HCT116 (cell line): ENCODE measurements at regions not wholly inside any gene's neighbourhood (a gene's known extent, or its start where the extent isn't known, plus 50 kb on each side); places are given as distances from the start of the nearest gene placed in this dataset.

Source experiments
- ATAC-seq: fragments of 200-7000 bp; cut with Tn5 transposase; 2 replicates; pipeline ENCODE4 v1.9.1; 2020; ENCODE audit warnings: mild to moderate bottlenecking, moderate library complexity
- BruUV-seq: library from RNA; stranded (reverse); fragments of 400-500 nt; replicated peaks from 2 replicates; lab custom pipeline; 2021; lab: Mats Ljungman, UMichigan
- CTCF ChIA-PET: fragments of 300-600 bp; sonication (Branson Sonifier 250); formaldehyde crosslinking; loops from one replicate; lab custom pipeline; 2021; ENCODE audit warnings: antibody characterized with exemption; lab: Charles Lee
- POLR2A ChIA-PET: fragments of 300-600, 350-600 bp; sonication (Branson Sonifier 250); formaldehyde crosslinking; loops from one replicate; lab custom pipeline; 2021; ENCODE audit warnings: antibody characterized with exemption; lab: Charles Lee
- RAD21 ChIA-PET, 2 experiments: fragments of 300-600 bp; sonication (Branson Sonifier 250); formaldehyde crosslinking; loops; one replicate each; lab custom pipeline; 2023; ENCODE audit warnings: low total read pairs in 2 of 2; ENCODE audit not compliant: uncharacterized antibody in 2 of 2, unreplicated experiment in 2 of 2, low non-redundant PET in 1 of 2; lab: Charles Lee
- DNase-seq: peaks from one replicate; pipeline ENCODE4 v3.0.0-alpha.2; 2010; ENCODE audit warnings: low read depth, low spot score
- H2AFZ ChIP-seq: fragments of 200-600 bp; shearing (Covaris generic), sonication (generic); 2 replicates; pipeline ENCODE4 v1.6.1; 2017; ENCODE audit warnings: low read depth, mixed run types, mixed read lengths, antibody characterized with exemption, low read length; ENCODE audit not compliant: poor library complexity, severe bottlenecking
- H3K27ac ChIP-seq: 2 replicates; pipeline ENCODE4 v1.5.1; 2012; ENCODE audit warnings: low read depth, low read length
- H3K27me3 ChIP-seq: fragments of 200-600 bp; sonication (generic); 2 replicates; pipeline ENCODE4 v1.6.1; 2016; ENCODE audit warnings: mixed run types, low read length, mixed read lengths; ENCODE audit not compliant: insufficient read depth
- H3K36me3 ChIP-seq, 2 experiments: fragments of 200-500 bp in 1 of 2; fragments of 200-600 bp in 1 of 2; sonication (Bioruptor generic) in 1 of 2; sonication (generic) in 1 of 2; 2 replicates each; pipeline versions ENCODE4 v1.5.1 to v1.6.1; 2014 to 2016; ENCODE audit warnings: low read length in 2 of 2, inconsistent platforms in 1 of 2, mixed read lengths in 1 of 2, mixed run types in 1 of 2; ENCODE audit not compliant: insufficient read depth in 2 of 2, control insufficient read depth in 1 of 2
- H3K4me1 ChIP-seq, 2 experiments: fragments of 200-600 bp in 1 of 2; sonication (generic) in 1 of 2; 2 replicates each; pipeline versions ENCODE4 v1.5.1 to v1.6.1; 2012 to 2017; ENCODE audit warnings: low read length in 2 of 2, inconsistent platforms in 1 of 2, mild to moderate bottlenecking in 1 of 2, mixed read lengths in 1 of 2, mixed run types in 1 of 2, moderate library complexity in 1 of 2; ENCODE audit not compliant: insufficient read depth in 2 of 2, control insufficient read depth in 1 of 2
- H3K4me2 ChIP-seq: fragments of 200-600 bp; sonication (generic); 2 replicates; pipeline ENCODE4 v1.6.1; 2017; ENCODE audit warnings: mixed run types, low read length, mixed read lengths
- H3K4me3 ChIP-seq, 2 experiments: fragments of 200-600 bp in 1 of 2; sonication (generic) in 1 of 2; replicated peaks in 1 of 2; 2 replicates each; pipeline ENCODE4 v1.5.1; 2011 to 2016; ENCODE audit warnings: low read length in 2 of 2, control low read depth in 1 of 2, low read depth in 1 of 2, mild to moderate bottlenecking in 1 of 2, mixed read lengths in 1 of 2, mixed run types in 1 of 2
- H3K79me2 ChIP-seq: fragments of 200-600 bp; sonication (generic); 2 replicates; pipeline ENCODE4 v1.6.1; 2017; ENCODE audit warnings: mild to moderate bottlenecking, mixed run types, low read length, moderate library complexity, mixed read lengths; ENCODE audit not compliant: insufficient read depth
- H3K9ac ChIP-seq: fragments of 200-600 bp; sonication (generic); 2 replicates; pipeline ENCODE4 v1.6.1; 2016; ENCODE audit warnings: low read length, mixed read lengths
- H3K9me2 ChIP-seq: fragments of 200-600 bp; sonication (generic), shearing (Covaris generic); 2 replicates; pipeline ENCODE4 v1.6.1; 2017; ENCODE audit warnings: mixed run types, mild to moderate bottlenecking, moderate library complexity; ENCODE audit not compliant: insufficient read depth
- H3K9me3 ChIP-seq, 2 experiments: fragments of 200-500 bp in 1 of 2; fragments of 200-600 bp in 1 of 2; sonication (Bioruptor generic) in 1 of 2; sonication (generic) in 1 of 2; 2 replicates each; pipeline ENCODE4 v1.6.1; 2014 to 2017; ENCODE audit warnings: low read length in 2 of 2, mixed read lengths in 2 of 2, inconsistent platforms in 1 of 2, low read depth in 1 of 2, mild to moderate bottlenecking in 1 of 2, mixed run types in 1 of 2, moderate library complexity in 1 of 2; ENCODE audit not compliant: control insufficient read depth in 1 of 2, insufficient read depth in 1 of 2
- H4K20me1 ChIP-seq: fragments of 200-600 bp; sonication (generic), shearing (Covaris generic); 2 replicates; pipeline ENCODE4 v1.6.1; 2017; ENCODE audit warnings: mixed run types, mild to moderate bottlenecking, moderate library complexity; ENCODE audit not compliant: insufficient read depth
- CBX3 ChIP-seq: IDR thresholded peaks from 2 replicates; pipeline ENCODE4 v1.6.1; 2012; ENCODE audit warnings: low read depth
- POLR2A ChIP-seq: IDR thresholded peaks from 2 replicates; pipeline ENCODE4 v1.7.0; 2011; ENCODE audit warnings: borderline replicate concordance; ENCODE audit not compliant: insufficient read depth, insufficient read length; ENCODE audit errors: extremely low read depth
- RAD21 ChIP-seq: IDR thresholded peaks from 2 replicates; pipeline ENCODE4 v1.6.1; 2012; ENCODE audit warnings: low read depth, mild to moderate bottlenecking
- TCF7L2 ChIP-seq: IDR thresholded peaks from 2 replicates; pipeline ENCODE4 v1.7.0; 2011; ENCODE audit warnings: borderline replicate concordance, inconsistent platforms; ENCODE audit not compliant: insufficient read depth, insufficient read length; ENCODE audit errors: extremely low read depth
- intact Hi-C: fragments of 100-400 bp; cut with micrococcal nuclease; formaldehyde crosslinking; loops from 2 replicates; pipeline ENCODE4 v1.10.0; 2022

GRCh38 chr10:69723653-69724052 lies 78.1 kb upstream of the COL13A1 start:
- no peak overlapping the region for H2AFZ ChIP-seq
- RAD21 ChIA-PET: no interaction called here
- no peak for TF ChIP-seq POLR2A
- H3K4me3 ChIP-seq: no peak overlapping the region
- ATAC-seq: no peak
- peaks cover 0 to 8% of the 10 kb centered on the region in 2 experiments; a peak in 3 of 4 replicates for H3K4me1 ChIP-seq
- DNase-seq: no peak
- BruUV-seq: no TSS peak
- H3K27ac ChIP-seq: no peak overlapping the region
- no peak overlapping the region for H3K4me2 ChIP-seq
- H3K9ac ChIP-seq: no peak overlapping the region
- intact Hi-C loops: no loop called here
- H3K36me3 ChIP-seq: no peaks in the 10 kb centered on the region
- H3K79me2 ChIP-seq: no peaks in the 10 kb centered on the region
- H3K9me3 ChIP-seq: no peaks in the 10 kb centered on the region
- POLR2A ChIA-PET: no interaction called here
- no peaks in the 10 kb centered on the region for H4K20me1 ChIP-seq
- CTCF ChIA-PET: interaction anchor here (0.5 kb wide), 1 partner anchor 87 kb away, joined by 3 read pairs; no protein-coding TSS in a partner anchor
- no peaks in the 10 kb centered on the region for H3K27me3 ChIP-seq
- H3K9me2 ChIP-seq: no peaks in the 10 kb centered on the region

GRCh38 chr10:69726850-69727249 lies 74.9 kb upstream of the COL13A1 start:
- intact Hi-C loops: no loop called here
- BruUV-seq: no TSS peak
- CTCF ChIA-PET: interaction anchor here (2.2 kb wide), 1 partner anchor 16 kb away, joined by 6 read pairs; no protein-coding TSS in a partner anchor
- RAD21 ChIA-PET: no interaction called here
- no peaks in the 10 kb centered on the region for H3K9me2 ChIP-seq
- H3K4me2 ChIP-seq: no peak overlapping the region
- DNase-seq (no peak), ATAC-seq (no peak)
- H3K9ac ChIP-seq: no peak overlapping the region
- no peak overlapping the region for H3K4me3 ChIP-seq
- no peak overlapping the region for H2AFZ ChIP-seq
- no peaks in the 10 kb centered on the region for H4K20me1 ChIP-seq
- H3K36me3 ChIP-seq: no peaks in the 10 kb centered on the region
- H3K4me1 ChIP-seq: peaks cover 0 to 8% of the 10 kb centered on the region in 2 experiments; a peak in 2 of 4 replicates
- H3K27ac ChIP-seq: no peak overlapping the region
- POLR2A ChIA-PET: no interaction called here
- TF ChIP-seq CBX3 (no peak), TCF7L2 (no peak), RAD21 (no peak)
- no peaks in the 10 kb centered on the region for H3K9me3 ChIP-seq
- H3K27me3 ChIP-seq: no peaks in the 10 kb centered on the region
- no peaks in the 10 kb centered on the region for H3K79me2 ChIP-seq
